Endodermal cell (in vitro differentiated cells): ENCODE measurements at regions not wholly inside any gene's neighbourhood (a gene's known extent, or its start where the extent isn't known, plus 50 kb on each side); places are given as distances from the start of the nearest gene placed in this dataset.
A peak's percentile ranks its signal among the peaks of the same experiment; 100 is the strongest.

Experiments used
- DNase-seq: peaks from one replicate; pipeline ENCODE4 v3.0.0-alpha.2; 2017
- H3K27ac ChIP-seq: 2 replicates; pipeline ENCODE4 v1.5.1; 2013; ENCODE audit warnings: mild to moderate bottlenecking, low read depth, low read length, moderate library complexity
- H3K27me3 ChIP-seq: 2 replicates; pipeline ENCODE4 v1.6.1; 2013; ENCODE audit warnings: mild to moderate bottlenecking, low read length, moderate library complexity; ENCODE audit not compliant: insufficient read depth, control insufficient read depth, poor library complexity, severe bottlenecking
- H3K36me3 ChIP-seq: 2 replicates; pipeline ENCODE4 v1.7.0; 2013; ENCODE audit warnings: mild to moderate bottlenecking, low read length, moderate library complexity; ENCODE audit not compliant: control insufficient read depth, insufficient read depth
- H3K4me1 ChIP-seq: one replicate; pipeline ENCODE4 v1.7.0; 2013; ENCODE audit warnings: low read length; ENCODE audit not compliant: control insufficient read depth, insufficient read depth
- H3K4me3 ChIP-seq: 2 replicates; pipeline ENCODE4 v1.5.1; 2013; ENCODE audit warnings: mild to moderate bottlenecking, low read length, moderate library complexity
- H3K9ac ChIP-seq: 2 replicates; pipeline ENCODE4 v1.6.1; 2013; ENCODE audit warnings: mild to moderate bottlenecking, low read length, moderate library complexity; ENCODE audit not compliant: poor library complexity, severe bottlenecking; ENCODE audit errors: extremely low read depth
- H3K9me3 ChIP-seq: 2 replicates; pipeline ENCODE4 v1.6.1; 2013; ENCODE audit warnings: mild to moderate bottlenecking, low read length, moderate library complexity; ENCODE audit not compliant: control insufficient read depth
- H3K27ac Mint-ChIP-seq: 2 replicates; pipeline ENCODE4 v1.8.0; 2020; ENCODE audit warnings: mixed read lengths
- H3K27me3 Mint-ChIP-seq: 2 replicates; pipeline ENCODE4 v1.8.0; 2021; ENCODE audit warnings: mild to moderate bottlenecking, mixed read lengths; ENCODE audit not compliant: insufficient read depth
- H3K36me3 Mint-ChIP-seq: 2 replicates; pipeline ENCODE4 v1.8.0; 2020; ENCODE audit warnings: low read depth, mixed read lengths
- H3K4me1 Mint-ChIP-seq: 2 replicates; pipeline ENCODE4 v1.8.0; 2020; ENCODE audit warnings: mixed read lengths
- H3K4me3 Mint-ChIP-seq: 2 replicates; pipeline ENCODE4 v1.8.0; 2020; ENCODE audit warnings: mild to moderate bottlenecking, moderate library complexity, mixed read lengths
- H3K9me3 Mint-ChIP-seq: 2 replicates; pipeline ENCODE4 v1.8.0; 2020; ENCODE audit warnings: mild to moderate bottlenecking, mixed read lengths
- WGBS, 2 experiments: methylation state at CpG; one replicate each; pipeline versions ENCODE4 v1.1.5 to v1.1.7; 2013; ENCODE audit warnings: missing lambda C conversion rate in 2 of 2, mixed read lengths in 1 of 2; ENCODE audit not compliant: insufficient coverage in 1 of 2, insufficient read length in 1 of 2; 5-methylcytosine and 5-hydroxymethylcytosine counted together
- TF ChIP-seq, protein P1 (sequence below): fragments of 200-600 bp; sonication (generic); conservative IDR thresholded peaks from 2 replicates; pipeline ENCODE4 v1.5.0; 2021; ENCODE audit warnings: antibody characterized with exemption, mild to moderate bottlenecking

DNA sequence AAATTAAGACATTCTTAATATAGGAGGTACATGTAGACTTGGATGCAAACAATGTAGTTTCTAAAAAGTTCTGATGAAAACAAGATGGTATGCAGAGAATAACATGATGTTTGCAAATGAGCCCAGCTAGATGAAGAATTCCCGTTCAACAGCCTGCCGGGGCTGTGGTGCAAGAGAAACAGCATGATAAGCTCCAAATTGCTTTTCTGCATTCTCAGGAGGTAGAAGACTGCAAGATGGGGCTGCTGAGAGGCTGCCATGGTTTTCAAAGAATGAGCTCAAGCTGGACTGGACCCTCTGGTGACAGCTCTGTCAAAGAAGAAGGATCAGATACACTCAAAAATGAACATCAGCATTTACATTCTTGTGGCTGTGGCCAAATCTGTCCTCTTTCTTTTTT lies 73.4 kb upstream of the PALS2 start:
- H3K4me1 ChIP-seq = no peaks in the 10 kb centered on the region
- H3K4me3 ChIP-seq = no peak overlapping the region
- Mint-ChIP-seq H3K27ac (no peak overlapping the region), H3K36me3 (no peaks in the 10 kb centered on the region), H3K27me3 (peaks cover 5% of the 10 kb centered on the region), H3K9me3 (peaks cover 6% of the 10 kb centered on the region), H3K4me3 (no peak overlapping the region), H3K4me1 (peaks cover 21% of the 10 kb centered on the region)
- H3K36me3 ChIP-seq = no peaks in the 10 kb centered on the region
- TF ChIP-seq, protein P1, sequence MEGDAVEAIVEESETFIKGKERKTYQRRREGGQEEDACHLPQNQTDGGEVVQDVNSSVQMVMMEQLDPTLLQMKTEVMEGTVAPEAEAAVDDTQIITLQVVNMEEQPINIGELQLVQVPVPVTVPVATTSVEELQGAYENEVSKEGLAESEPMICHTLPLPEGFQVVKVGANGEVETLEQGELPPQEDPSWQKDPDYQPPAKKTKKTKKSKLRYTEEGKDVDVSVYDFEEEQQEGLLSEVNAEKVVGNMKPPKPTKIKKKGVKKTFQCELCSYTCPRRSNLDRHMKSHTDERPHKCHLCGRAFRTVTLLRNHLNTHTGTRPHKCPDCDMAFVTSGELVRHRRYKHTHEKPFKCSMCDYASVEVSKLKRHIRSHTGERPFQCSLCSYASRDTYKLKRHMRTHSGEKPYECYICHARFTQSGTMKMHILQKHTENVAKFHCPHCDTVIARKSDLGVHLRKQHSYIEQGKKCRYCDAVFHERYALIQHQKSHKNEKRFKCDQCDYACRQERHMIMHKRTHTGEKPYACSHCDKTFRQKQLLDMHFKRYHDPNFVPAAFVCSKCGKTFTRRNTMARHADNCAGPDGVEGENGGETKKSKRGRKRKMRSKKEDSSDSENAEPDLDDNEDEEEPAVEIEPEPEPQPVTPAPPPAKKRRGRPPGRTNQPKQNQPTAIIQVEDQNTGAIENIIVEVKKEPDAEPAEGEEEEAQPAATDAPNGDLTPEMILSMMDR = no peak
- DNase-seq = no peak
- H3K27me3 ChIP-seq = no peaks in the 10 kb centered on the region
- H3K27ac ChIP-seq = no peak overlapping the region
- peaks cover 5% of the 10 kb centered on the region for H3K9me3 ChIP-seq
- no peak overlapping the region for H3K9ac ChIP-seq
- WGBS, 2 experiments = 88 to 95% methylated on average over 2 of the region's 2 CpGs

DNA sequence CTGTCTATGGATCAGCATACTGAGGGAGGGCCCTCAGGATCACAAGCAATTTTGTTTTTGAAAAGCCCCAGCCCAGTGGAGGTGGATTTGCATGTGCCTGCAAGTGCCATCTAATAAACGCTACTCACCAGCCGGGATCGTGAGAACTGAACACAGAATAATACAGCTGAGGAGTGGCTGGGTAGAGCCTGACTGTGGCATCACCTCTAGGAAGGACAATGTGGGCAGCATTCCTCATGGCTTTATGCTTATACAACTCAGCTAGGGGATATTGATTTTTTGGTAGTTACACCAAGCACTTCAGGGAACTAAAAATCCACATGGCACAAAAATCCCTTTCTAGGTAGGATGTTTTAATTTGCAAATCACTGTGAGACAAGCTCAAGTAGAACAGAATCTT lies 72.7 kb upstream of the PALS2 start:
- Histone ChIP-seq H3K27me3 (no peaks in the 10 kb centered on the region), H3K4me1 (no peaks in the 10 kb centered on the region), H3K4me3 (no peak overlapping the region), H3K27ac (no peak overlapping the region), H3K9ac (no peak overlapping the region), H3K36me3 (no peaks in the 10 kb centered on the region), H3K9me3 (no peaks in the 10 kb centered on the region)
- Mint-ChIP-seq H3K9me3 (no peaks in the 10 kb centered on the region), H3K27ac (no peak overlapping the region), H3K4me3 (no peak overlapping the region), H3K4me1 (peaks cover 22% of the 10 kb centered on the region), H3K27me3 (peaks cover 5% of the 10 kb centered on the region), H3K36me3 (no peaks in the 10 kb centered on the region)
- DNase-seq = no peak
- 93 to 96% methylated on average over 3 of the region's 3 CpGs for WGBS, 2 experiments
- TF ChIP-seq, protein P1 = no peak

DNA sequence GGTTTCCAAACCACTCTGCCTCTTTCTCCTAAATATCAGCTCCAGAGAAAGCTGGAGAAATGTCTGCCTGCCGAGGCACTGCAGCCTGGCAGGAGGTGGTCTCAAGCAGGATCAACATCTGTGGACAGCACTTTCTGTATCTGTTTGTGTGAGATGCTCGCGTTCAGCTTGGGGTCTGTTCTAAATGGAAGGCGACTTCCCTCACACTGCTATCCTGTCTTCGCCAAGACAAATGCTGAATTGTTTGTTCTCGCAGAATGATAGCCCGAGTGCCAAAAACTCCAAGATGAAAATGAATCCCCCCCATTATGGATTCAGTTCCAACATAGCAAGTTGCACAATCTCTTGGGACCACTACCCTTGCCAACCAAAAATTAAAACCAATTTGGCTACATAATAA lies 72.2 kb upstream of the PALS2 start:
- no peaks in the 10 kb centered on the region for H3K9me3 Mint-ChIP-seq

More for the DNA sequence above, 72.2 kb upstream of the PALS2 start:
- no peak overlapping the region for H3K4me3 ChIP-seq
- DNase-seq = peak; percentile 51
- no peak overlapping the region for H3K27ac Mint-ChIP-seq
- 73 to 84% methylated on average over 4 to 7 of the region's 7 CpGs for WGBS, 2 experiments
- peaks cover 5% of the 10 kb centered on the region for H3K27me3 Mint-ChIP-seq
- H3K9me3 ChIP-seq = no peaks in the 10 kb centered on the region
- H3K4me1 ChIP-seq = no peaks in the 10 kb centered on the region
- no peak overlapping the region for H3K27ac ChIP-seq
- peaks cover 22% of the 10 kb centered on the region for H3K4me1 Mint-ChIP-seq
- H3K36me3 Mint-ChIP-seq = no peaks in the 10 kb centered on the region
- H3K4me3 Mint-ChIP-seq = no peak overlapping the region
- H3K9ac ChIP-seq = no peak overlapping the region
- H3K36me3 ChIP-seq = no peaks in the 10 kb centered on the region
- TF ChIP-seq, protein P1 = no peak
- no peaks in the 10 kb centered on the region for H3K27me3 ChIP-seq
